B cell (primary cell): ENCODE measurements at regions not wholly inside any gene's neighbourhood (a gene's known extent, or its start where the extent isn't known, plus 50 kb on each side); places are given as distances from the start of the nearest gene placed in this dataset.

ENCODE experiments used
- ATAC-seq: fragments of 200-7000 bp; cut with Tn5 transposase; one replicate; pipeline ENCODE4 v1.10.0; 2021; ENCODE audit warnings: low read depth, mild to moderate bottlenecking, moderate number of reproducible peaks, moderate library complexity
- CTCF ChIA-PET: fragments of 350-600 bp; sonication (Branson Sonifier 250); formaldehyde crosslinking; loops from one replicate; lab custom pipeline; 2021; ENCODE audit warnings: antibody characterized with exemption, inconsistent platforms; lab: Charles Lee
- POLR2A ChIA-PET: fragments of 350-600 bp; sonication (Branson Sonifier 250); formaldehyde crosslinking; loops from one replicate; lab custom pipeline; 2021; ENCODE audit warnings: antibody characterized with exemption; lab: Charles Lee
- DNase-seq: peaks from one replicate; pipeline ENCODE4 v3.0.0; 2013
- H2AFZ ChIP-seq: 2 replicates; pipeline ENCODE4 v1.6.1; 2012; ENCODE audit warnings: mild to moderate bottlenecking, low read depth, low read length; ENCODE audit not compliant: insufficient read depth, poor library complexity, severe bottlenecking
- H3K27ac ChIP-seq, 2 donors: 1 replicate in 1 of 2; 2 replicates in 1 of 2; pipeline ENCODE4 v1.5.1; 2012 to 2013; ENCODE audit warnings: low read length in 2 of 2, mild to moderate bottlenecking in 2 of 2, moderate library complexity in 1 of 2
- H3K27me3 ChIP-seq, 4 experiments: fragments of 200-600 bp in 1 of 4; sonication (generic) in 1 of 4; replicated peaks in 1 of 4; 1 replicate in 2 of 4; 2 replicates in 2 of 4; pipeline versions ENCODE4 v1.6.1 to v1.7.0; 2013 to 2016; ENCODE audit warnings: low read length in 3 of 4, mild to moderate bottlenecking in 2 of 4, mixed read lengths in 1 of 4, moderate library complexity in 1 of 4; ENCODE audit not compliant: insufficient read depth in 4 of 4, control insufficient read depth in 3 of 4; ENCODE audit errors: control extremely low read depth in 1 of 4
- H3K36me3 ChIP-seq, 2 experiments: replicated peaks in 1 of 2; 1 replicate in 1 of 2; 2 replicates in 1 of 2; pipeline versions ENCODE4 v1.6.1 to v1.7.1; 2013; ENCODE audit warnings: low read length in 1 of 2; ENCODE audit not compliant: insufficient read depth in 2 of 2, control insufficient read depth in 1 of 2; ENCODE audit errors: control extremely low read depth in 1 of 2, extremely low read depth in 1 of 2
- H3K4me1 ChIP-seq, 2 donors: fragments of 200-600 bp in 1 of 2; sonication (generic) in 1 of 2; 1 replicate in 1 of 2; 2 replicates in 1 of 2; pipeline versions ENCODE4 v1.5.1 to v1.6.1; 2013 to 2017; ENCODE audit warnings: low read length in 2 of 2; ENCODE audit not compliant: control insufficient read depth in 2 of 2, insufficient read depth in 2 of 2
- H3K4me2 ChIP-seq: replicated peaks from 2 replicates; pipeline ENCODE3; 2012; ENCODE audit warnings: mild to moderate bottlenecking, low read depth, low read length; ENCODE audit not compliant: poor library complexity, severe bottlenecking
- H3K4me3 ChIP-seq, 5 experiments: fragments of 200-600 bp in 1 of 5; sonication (generic) in 1 of 5; 1 replicate in 3 of 5; 2 replicates in 2 of 5; pipeline versions ENCODE4 v1.5.1 to v1.7.0; 2011 to 2016; ENCODE audit warnings: low read length in 4 of 5, mild to moderate bottlenecking in 4 of 5, low read depth in 2 of 5, control low read depth in 1 of 5, moderate library complexity in 1 of 5; ENCODE audit not compliant: insufficient read depth in 1 of 5; ENCODE audit errors: control extremely low read depth in 1 of 5, extremely low read depth in 1 of 5
- H3K79me2 ChIP-seq: fragments of 200-600 bp; sonication (generic); one replicate; pipeline ENCODE4 v1.6.0; 2016; ENCODE audit warnings: low read length; ENCODE audit not compliant: control insufficient read depth, insufficient read depth
- H3K9ac ChIP-seq: fragments of 200-600 bp; sonication (generic); 2 replicates; pipeline ENCODE4 v1.6.1; 2017; ENCODE audit warnings: mild to moderate bottlenecking, low read length, moderate library complexity
- H3K9me3 ChIP-seq, 3 donors: one replicate each; pipeline versions ENCODE4 v1.6.1 to v1.7.1; 2013; ENCODE audit warnings: low read length in 2 of 3; ENCODE audit not compliant: control insufficient read depth in 2 of 3, insufficient read depth in 1 of 3; ENCODE audit errors: control extremely low read depth in 1 of 3
- H4K20me1 ChIP-seq: 2 replicates; pipeline ENCODE4 v1.6.0; 2012; ENCODE audit warnings: mild to moderate bottlenecking, low read length; ENCODE audit not compliant: insufficient read depth, control insufficient read depth, poor library complexity, severe bottlenecking
- H3K27ac Mint-ChIP-seq: one replicate; pipeline ENCODE4 v1.8.0; 2021; ENCODE audit warnings: mixed read lengths
- H3K27me3 Mint-ChIP-seq: one replicate; pipeline ENCODE4 v1.8.0; 2021; ENCODE audit warnings: mixed read lengths
- H3K4me1 Mint-ChIP-seq: one replicate; pipeline ENCODE4 v1.8.0; 2021; ENCODE audit warnings: mixed read lengths
- H3K4me3 Mint-ChIP-seq: one replicate; pipeline ENCODE4 v1.8.0; 2021; ENCODE audit warnings: mixed read lengths
- H3K9me3 Mint-ChIP-seq: one replicate; pipeline ENCODE4 v1.8.0; 2022; ENCODE audit warnings: mixed read lengths; ENCODE audit not compliant: insufficient read depth
- CTCF ChIP-seq: fragments of 200-600 bp; IDR thresholded peaks from one replicate; pipeline ENCODE4 v1.8.0; 2022; ENCODE audit warnings: antibody characterized with exemption, mild to moderate bottlenecking
- EZH2 ChIP-seq: IDR thresholded peaks from 2 replicates; pipeline ENCODE4 v1.6.1; 2012; ENCODE audit warnings: borderline replicate concordance, low read depth, mild to moderate bottlenecking, moderate library complexity, low read length; ENCODE audit not compliant: insufficient read depth, poor library complexity, severe bottlenecking
- WGBS: methylation state at CpG from one replicate; pipeline ENCODE4 v1.1.5; 2013; ENCODE audit warnings: missing lambda C conversion rate; ENCODE audit not compliant: insufficient coverage; 5-methylcytosine and 5-hydroxymethylcytosine counted together
- intact Hi-C: fragments of 100-400 bp; cut with micrococcal nuclease; formaldehyde crosslinking; loops from one replicate; pipeline ENCODE4 v1.10.0; 2022

GRCh38 chr2:128498086-128498485, 179.4 kb upstream of the HS6ST1 start:
- Histone ChIP-seq H3K27me3 (peaks cover 0 to 6% (median 1%) of the 10 kb centered on the region in 4 experiments), H3K27ac (no peak overlapping the region), H4K20me1 (no peaks in the 10 kb centered on the region), H3K4me3 (no peak overlapping the region), H3K36me3 (no peaks in the 10 kb centered on the region), H3K4me2 (no peak overlapping the region), H3K79me2 (no peaks in the 10 kb centered on the region), H3K9ac (no peak overlapping the region), H2AFZ (no peak overlapping the region), H3K9me3 (peaks cover 0 to 4% (median 0%) of the 10 kb centered on the region in 3 donors), H3K4me1 (peaks cover 0 to 8% of the 10 kb centered on the region in 2 donors)
- Mint-ChIP-seq H3K9me3 (no peaks in the 10 kb centered on the region), H3K4me1 (peaks cover 12% of the 10 kb centered on the region), H3K27me3 (no peaks in the 10 kb centered on the region), H3K27ac (no peak overlapping the region), H3K4me3 (no peak overlapping the region)
- TF ChIP-seq CTCF (no peak), EZH2 (no peak)
- CTCF ChIA-PET = no interaction called here
- intact Hi-C loops = no loop called here
- DNase-seq (no peak), ATAC-seq (no peak)
- WGBS = 93% methylated on average over 7 of the region's 8 CpGs
- POLR2A ChIA-PET = no interaction called here

- no peaks in the 10 kb centered on the region for H3K36me3 ChIP-seq
- TF ChIP-seq CTCF = no peak
- no peak for TF ChIP-seq EZH2
- H3K9ac ChIP-seq = no peak overlapping the region
- ChIA-PET CTCF (no interaction called here), POLR2A (no interaction called here)
- H2AFZ ChIP-seq = no peak overlapping the region
- no peak overlapping the region for H3K27ac ChIP-seq
- no peak overlapping the region for H3K27ac Mint-ChIP-seq
- peaks cover 0 to 6% (median 1%) of the 10 kb centered on the region in 4 experiments for H3K27me3 ChIP-seq
- H4K20me1 ChIP-seq = no peaks in the 10 kb centered on the region
- intact Hi-C loops = no loop called here
- ATAC-seq (no peak), DNase-seq (no peak)
- no peaks in the 10 kb centered on the region for H3K9me3 Mint-ChIP-seq
- H3K4me3 ChIP-seq = no peak overlapping the region
- H3K4me3 Mint-ChIP-seq = no peak overlapping the region
- no peak overlapping the region for H3K4me2 ChIP-seq
- H3K4me1 Mint-ChIP-seq = peaks cover 17% of the 10 kb centered on the region
- H3K9me3 ChIP-seq = peaks cover 0 to under 1% (median 0%) of the 10 kb centered on the region in 3 donors
- peaks cover 4 to 13% of the 10 kb centered on the region in 2 donors for H3K4me1 ChIP-seq
- no peaks in the 10 kb centered on the region for H3K79me2 ChIP-seq
- WGBS = 87% methylated on average over 4 of the region's 5 CpGs
- H3K27me3 Mint-ChIP-seq = no peaks in the 10 kb centered on the region
Measured at GRCh38 chr2:128498589-128498988, 179.9 kb upstream of the HS6ST1 start.
